Parathyroid adenoma (tissue), 2 donors: ENCODE measurements at regions not wholly inside any gene's neighbourhood (a gene's known extent, or its start where the extent isn't known, plus 50 kb on each side); places are given as distances from the start of the nearest gene placed in this dataset.

ENCODE experiments used
- H2AFZ ChIP-seq: fragments of 300-600 bp; sonication (generic); one replicate; pipeline ENCODE4 v1.7.0; 2017; ENCODE audit warnings: antibody characterized with exemption, mild to moderate bottlenecking
- H3K27ac ChIP-seq: fragments of 300-600 bp; sonication (generic); one replicate; pipeline ENCODE4 v1.7.0; 2017
- H3K27me3 ChIP-seq: fragments of 300-600 bp; sonication (generic); one replicate; pipeline ENCODE4 v1.7.0; 2017; ENCODE audit warnings: low read length; ENCODE audit not compliant: control insufficient read depth, insufficient read depth
- H3K36me3 ChIP-seq: fragments of 300-600 bp; sonication (generic); one replicate; pipeline ENCODE4 v1.7.0; 2017; ENCODE audit warnings: low read length; ENCODE audit not compliant: control insufficient read depth, insufficient read depth
- H3K4me1 ChIP-seq: fragments of 300-600 bp; sonication (generic); one replicate; pipeline ENCODE4 v1.7.0; 2017; ENCODE audit warnings: control low read depth
- H3K4me2 ChIP-seq: fragments of 300-600 bp; sonication (generic); one replicate; pipeline ENCODE4 v1.7.0; 2017; ENCODE audit warnings: low read length
- H3K4me3 ChIP-seq: fragments of 300-600 bp; sonication (generic); one replicate; pipeline ENCODE4 v1.7.0; 2017; ENCODE audit warnings: low read depth, low read length
- H3K79me2 ChIP-seq: fragments of 300-600 bp; sonication (generic); one replicate; pipeline ENCODE4 v1.7.0; 2017; ENCODE audit warnings: control low read depth
- H3K9ac ChIP-seq: fragments of 300-600 bp; sonication (generic); one replicate; pipeline ENCODE4 v1.7.0; 2017; ENCODE audit warnings: mild to moderate bottlenecking
- H3K9me3 ChIP-seq: fragments of 300-600 bp; sonication (generic); one replicate; pipeline ENCODE4 v1.7.0; 2017; ENCODE audit warnings: low read length; ENCODE audit not compliant: control insufficient read depth
- CTCF ChIP-seq: fragments of 300-600 bp; sonication (generic); IDR thresholded peaks from one replicate; pipeline ENCODE4 v1.7.0; 2017; ENCODE audit warnings: antibody characterized with exemption, mild to moderate bottlenecking
- donor health status: primary hyperparathyroidism.

GRCh38 chr1:219806020-219806419 is 122.3 kb downstream of the SLC30A10 start:
- no peak overlapping the region for H2AFZ ChIP-seq
- no peaks in the 10 kb centered on the region for H3K36me3 ChIP-seq
- no peaks in the 10 kb centered on the region for H3K4me1 ChIP-seq
- no peaks in the 10 kb centered on the region for H3K9me3 ChIP-seq
- no peaks in the 10 kb centered on the region for H3K79me2 ChIP-seq
- H3K4me3 ChIP-seq: no peak overlapping the region
- TF ChIP-seq CTCF: no peak
- no peaks in the 10 kb centered on the region for H3K27me3 ChIP-seq
- no peak overlapping the region for H3K27ac ChIP-seq
- H3K9ac ChIP-seq: no peak overlapping the region
- no peak overlapping the region for H3K4me2 ChIP-seq

- H2AFZ ChIP-seq: no peak overlapping the region
- no peak for TF ChIP-seq CTCF
These were observed 123.2 kb downstream of the SLC30A10 start for GRCh38 chr1:219805191-219805590.

GRCh38 chr1:219801156-219801820 is 127.1 kb downstream of the SLC30A10 start:
- Histone ChIP-seq H3K79me2 (no peaks in the 10 kb centered on the region), H3K9ac (no peak overlapping the region), H3K9me3 (no peaks in the 10 kb centered on the region), H3K4me3 (no peak overlapping the region), H3K4me2 (no peak overlapping the region), H2AFZ (no peak overlapping the region), H3K27ac (no peak overlapping the region), H3K27me3 (no peaks in the 10 kb centered on the region), H3K4me1 (no peaks in the 10 kb centered on the region), H3K36me3 (no peaks in the 10 kb centered on the region)
- no peak for TF ChIP-seq CTCF

More at GRCh38 chr1:219805191-219805590, 123.2 kb downstream of the SLC30A10 start:
- H3K9ac ChIP-seq: no peak overlapping the region
- no peak overlapping the region for H3K4me3 ChIP-seq
- H3K79me2 ChIP-seq: no peaks in the 10 kb centered on the region
- H3K36me3 ChIP-seq: no peaks in the 10 kb centered on the region
- no peaks in the 10 kb centered on the region for H3K27me3 ChIP-seq
- H3K9me3 ChIP-seq: no peaks in the 10 kb centered on the region
- H3K4me2 ChIP-seq: no peak overlapping the region
- H3K4me1 ChIP-seq: no peaks in the 10 kb centered on the region
- H3K27ac ChIP-seq: no peak overlapping the region

- no peaks in the 10 kb centered on the region for H3K9me3 ChIP-seq
- no peaks in the 10 kb centered on the region for H3K79me2 ChIP-seq
- no peak overlapping the region for H3K4me2 ChIP-seq
- H3K4me3 ChIP-seq: no peak overlapping the region
- no peaks in the 10 kb centered on the region for H3K36me3 ChIP-seq
- H3K27me3 ChIP-seq: no peaks in the 10 kb centered on the region
- no peak for TF ChIP-seq CTCF
- H3K27ac ChIP-seq: no peak overlapping the region
- no peak overlapping the region for H2AFZ ChIP-seq
- no peak overlapping the region for H3K9ac ChIP-seq
- H3K4me1 ChIP-seq: no peaks in the 10 kb centered on the region
These were observed 129.9 kb downstream of the SLC30A10 start for GRCh38 chr1:219798283-219799030.
